IMR-90 (cell line): ENCODE measurements at regions not wholly inside any gene's neighbourhood (a gene's known extent, or its start where the extent isn't known, plus 50 kb on each side); places are given as distances from the start of the nearest gene placed in this dataset.

Source experiments
- ATAC-seq: fragments of 200-7000 bp; cut with Tn5 transposase; 2 replicates; pipeline ENCODE4 v1.9.1; 2020; ENCODE audit warnings: low read depth, mild to moderate bottlenecking, moderate library complexity
- BruUV-seq: library from RNA; stranded (reverse); fragments of 400-500 nt; replicated peaks from 2 replicates; lab custom pipeline; 2021; lab: Mats Ljungman, UMichigan
- CTCF ChIA-PET: fragments of 300-600 bp; formaldehyde crosslinking; extraction: SDS; loops from one replicate; lab custom pipeline; 2021; ENCODE audit warnings: antibody characterized with exemption; lab: Yijun Ruan, JAX
- POLR2A ChIA-PET: fragments of 300-600 bp; sonication (Branson Sonifier 250); formaldehyde crosslinking; loops from one replicate; lab custom pipeline; 2022; ENCODE audit warnings: antibody characterized with exemption; ENCODE audit not compliant: unreplicated experiment; lab: Charles Lee
- DNase-seq: peaks from one replicate; pipeline ENCODE4 v3.0.0; 2013
- H2AFZ ChIP-seq: replicated peaks from 2 replicates; pipeline ENCODE3; 2013; ENCODE audit warnings: low read length, mild to moderate bottlenecking; ENCODE audit not compliant: poor library complexity
- H2AK5ac ChIP-seq: 2 replicates; pipeline ENCODE4 v1.6.1; 2013; ENCODE audit warnings: low read depth, low read length, inconsistent platforms
- H2AK9ac ChIP-seq: replicated peaks from 2 replicates; pipeline ENCODE3; 2013; ENCODE audit warnings: mild to moderate bottlenecking, low read depth, low read length, moderate library complexity; ENCODE audit not compliant: poor library complexity
- H2BK120ac ChIP-seq: 2 replicates; pipeline ENCODE4 v1.6.1; 2013; ENCODE audit warnings: low read depth, low read length, inconsistent platforms
- H2BK15ac ChIP-seq: 3 replicates; pipeline ENCODE4 v1.6.1; 2013; ENCODE audit warnings: low read depth, low read length, inconsistent platforms
- H2BK20ac ChIP-seq: 2 replicates; pipeline ENCODE4 v1.6.1; 2013; ENCODE audit warnings: low read depth, mild to moderate bottlenecking, inconsistent platforms, low read length, moderate library complexity
- H2BK5ac ChIP-seq: 2 replicates; pipeline ENCODE4 v1.6.1; 2013; ENCODE audit warnings: mild to moderate bottlenecking, low read depth, low read length, inconsistent platforms; ENCODE audit not compliant: poor library complexity, severe bottlenecking
- H3K14ac ChIP-seq: replicated peaks from 2 replicates; pipeline ENCODE4 v1.6.1; 2013; ENCODE audit warnings: low read depth, low read length, inconsistent platforms
- H3K18ac ChIP-seq: 2 replicates; pipeline ENCODE4 v1.6.1; 2013; ENCODE audit warnings: low read depth, low read length, control low read depth
- H3K23ac ChIP-seq: 2 replicates; pipeline ENCODE4 v1.6.1; 2013; ENCODE audit warnings: low read depth, low read length, inconsistent platforms
- H3K27ac ChIP-seq: 2 replicates; pipeline ENCODE4 v1.5.1; 2013; ENCODE audit warnings: mild to moderate bottlenecking, control low read depth, low read length; ENCODE audit not compliant: insufficient read depth
- H3K27me3 ChIP-seq: 2 replicates; pipeline ENCODE4 v1.6.1; 2013; ENCODE audit warnings: low read length; ENCODE audit not compliant: control insufficient read depth, insufficient read depth
- H3K36me3 ChIP-seq: 2 replicates; pipeline ENCODE4 v1.6.1; 2013; ENCODE audit warnings: low read length, mixed read lengths; ENCODE audit not compliant: control insufficient read depth, insufficient read depth
- H3K4ac ChIP-seq: 2 replicates; pipeline ENCODE4 v1.6.1; 2013; ENCODE audit warnings: low read depth, low read length, inconsistent platforms
- H3K4me1 ChIP-seq: 2 replicates; pipeline ENCODE4 v1.6.1; 2013; ENCODE audit warnings: low read length, mixed read lengths; ENCODE audit not compliant: control insufficient read depth, insufficient read depth
- H3K4me2 ChIP-seq: 2 replicates; pipeline ENCODE4 v1.6.1; 2013; ENCODE audit warnings: low read depth, mild to moderate bottlenecking, control low read depth, low read length, moderate library complexity
- H3K4me3 ChIP-seq: 2 replicates; pipeline ENCODE4 v1.5.1; 2013; ENCODE audit warnings: low read depth, mild to moderate bottlenecking, control low read depth, low read length, moderate library complexity; ENCODE audit not compliant: insufficient read depth
- H3K56ac ChIP-seq: 2 replicates; pipeline ENCODE4 v1.6.1; 2013; ENCODE audit warnings: low read length, inconsistent platforms; ENCODE audit not compliant: insufficient read depth; ENCODE audit errors: extremely low read depth
- H3K79me1 ChIP-seq, 2 experiments: 2 replicates each; pipeline ENCODE4 v1.6.1; 2013; ENCODE audit warnings: low read length in 2 of 2, inconsistent platforms in 1 of 2, low read depth in 1 of 2
- H3K9ac ChIP-seq: 2 replicates; pipeline ENCODE4 v1.6.1; 2013; ENCODE audit warnings: low read depth, low read length, control low read depth
- H3K9me1 ChIP-seq: 2 replicates; pipeline ENCODE4 v1.6.1; 2013; ENCODE audit warnings: low read length, inconsistent platforms; ENCODE audit not compliant: insufficient read depth
- H3K9me3 ChIP-seq: 2 replicates; pipeline ENCODE4 v1.6.1; 2013; ENCODE audit warnings: low read length; ENCODE audit not compliant: control insufficient read depth, insufficient read depth
- H4K20me1 ChIP-seq: 2 replicates; pipeline ENCODE4 v1.6.1; 2013; ENCODE audit warnings: low read length, inconsistent platforms; ENCODE audit not compliant: insufficient read depth
- H4K5ac ChIP-seq: 2 replicates; pipeline ENCODE4 v1.6.1; 2013; ENCODE audit warnings: mild to moderate bottlenecking, low read depth, low read length, control low read depth
- H4K8ac ChIP-seq, 2 experiments: 2 replicates each; pipeline ENCODE4 v1.6.1; 2013; ENCODE audit warnings: low read depth in 2 of 2, low read length in 2 of 2, control low read depth in 1 of 2, inconsistent platforms in 1 of 2
- H4K91ac ChIP-seq: 2 replicates; pipeline ENCODE4 v1.6.1; 2013; ENCODE audit warnings: low read depth, low read length, inconsistent platforms; ENCODE audit not compliant: insufficient read depth
- CEBPB ChIP-seq: IDR thresholded peaks from 2 replicates; pipeline ENCODE4 v1.6.1; 2012; ENCODE audit warnings: low read depth, low read length, improper control_type of control experiment
- CHD1 ChIP-seq: IDR thresholded peaks from 2 replicates; pipeline ENCODE4 v1.6.1; 2012; ENCODE audit warnings: low read depth, low read length, improper control_type of control experiment
- POLR2A ChIP-seq: IDR thresholded peaks from 2 replicates; pipeline ENCODE4 v1.6.1; 2012; ENCODE audit warnings: mild to moderate bottlenecking, low read depth, low read length
- RFX5 ChIP-seq: IDR thresholded peaks from 2 replicates; pipeline ENCODE4 v1.8.0; 2012; ENCODE audit warnings: low read depth, mild to moderate bottlenecking, low read length, moderate library complexity
- WGBS, 2 experiments: methylation state at CpG; one replicate each; pipeline versions ENCODE4 v1.1.5 to v1.1.7; 2013; ENCODE audit warnings: missing lambda C conversion rate in 2 of 2; ENCODE audit not compliant: insufficient read length in 1 of 2; ENCODE audit errors: extremely low coverage in 2 of 2; 5-methylcytosine and 5-hydroxymethylcytosine counted together
- dilution Hi-C: fragments of 300-500 bp; cut with HindIII; formaldehyde crosslinking; loops from one replicate; pipeline ENCODE4 v1.14.3; 2018; ENCODE audit warnings: low sequenced_read_pairs; ENCODE audit not compliant: unreplicated experiment
- in situ Hi-C: fragments of 300-500 bp; cut with MboI; formaldehyde crosslinking; loops from 3 replicates; pipeline ENCODE4 v1.14.3; 2019; ENCODE audit warnings: low sequenced_read_pairs, inconsistent platforms, mixed read lengths
- intact Hi-C: fragments of 100-400 bp; cut with micrococcal nuclease; formaldehyde crosslinking; loops from 2 replicates; pipeline ENCODE4 v1.10.0; 2022

GRCh38 chr4:104344342-104344980 lies 150.2 kb downstream of the CXXC4 start:
- dilution Hi-C loops (no loop called here), intact Hi-C loops (no loop called here), in situ Hi-C loops (no loop called here)
- Histone ChIP-seq H3K9me1 (no peaks in the 10 kb centered on the region), H3K23ac (no peak overlapping the region), H4K5ac (no peak overlapping the region), H3K14ac (no peak overlapping the region), H3K9me3 (peaks cover 18% of the 10 kb centered on the region), H4K8ac (no peak overlapping the region), H2AK9ac (no peak overlapping the region), H3K9ac (no peak overlapping the region), H3K36me3 (no peaks in the 10 kb centered on the region), H3K4me2 (no peak overlapping the region), H2BK15ac (no peak overlapping the region), H3K79me1 (no peaks in the 10 kb centered on the region), H2AK5ac (no peak overlapping the region), H3K4me1 (no peaks in the 10 kb centered on the region), H3K4ac (no peak overlapping the region), H4K91ac (no peak overlapping the region), H2BK20ac (no peak overlapping the region), H3K27me3 (no peaks in the 10 kb centered on the region), H3K18ac (no peak overlapping the region), H2BK120ac (no peak overlapping the region), H3K27ac (no peak overlapping the region), H3K56ac (no peak overlapping the region), H3K4me3 (no peak overlapping the region), H2AFZ (no peak overlapping the region), H4K20me1 (no peaks in the 10 kb centered on the region), H2BK5ac (no peak overlapping the region)
- POLR2A ChIA-PET: no interaction called here
- 42% methylated on average over 4 of the region's 11 CpGs; no CpG with 5 or more reads in 1 of the 2 experiments for WGBS, 2 experiments
- DNase-seq (no peak), ATAC-seq (no peak)
- CTCF ChIA-PET: no interaction called here
- TF ChIP-seq CHD1 (no peak), POLR2A (no peak), RFX5 (no peak), CEBPB (no peak)
- no TSS peak for BruUV-seq
